HG02588 (cell line): ENCODE measurements at regions not wholly inside any gene's neighbourhood (a gene's known extent, or its start where the extent isn't known, plus 50 kb on each side); places are given as distances from the start of the nearest gene placed in this dataset.

Experiments used
- ATAC-seq: cut with Tn5 transposase; IDR thresholded peaks from one replicate; pipeline ENCODE4 v1.9.1; 2021; ENCODE audit warnings: mild to moderate bottlenecking, moderate library complexity; ENCODE audit not compliant: unreplicated experiment

- ATAC-seq: no peak
Observed at GRCh38 chr19:27672309-27673047, 1540.5 kb downstream of the UQCRFS1 start.

DNA sequence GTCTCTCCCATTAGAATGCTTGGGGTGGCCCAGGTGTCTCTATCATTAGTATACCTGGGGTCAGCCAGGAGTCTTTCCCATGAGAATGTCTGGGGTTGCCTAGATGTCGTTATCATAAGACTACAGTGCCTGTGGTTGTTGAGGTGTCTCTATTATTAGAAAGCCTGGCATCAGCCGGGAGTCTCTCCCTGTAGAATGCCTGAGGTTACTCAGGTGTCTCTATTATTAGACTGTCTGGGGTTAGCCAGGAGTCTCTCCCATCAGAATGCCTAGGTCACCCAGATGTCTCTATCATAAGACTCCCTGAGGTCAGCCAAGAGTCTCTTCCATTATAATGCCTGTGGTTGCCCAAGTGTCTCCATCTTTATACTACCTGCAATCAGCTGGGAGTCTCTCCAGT, 1541.1 kb downstream of the UQCRFS1 start:
- ATAC-seq: no peak

DNA sequence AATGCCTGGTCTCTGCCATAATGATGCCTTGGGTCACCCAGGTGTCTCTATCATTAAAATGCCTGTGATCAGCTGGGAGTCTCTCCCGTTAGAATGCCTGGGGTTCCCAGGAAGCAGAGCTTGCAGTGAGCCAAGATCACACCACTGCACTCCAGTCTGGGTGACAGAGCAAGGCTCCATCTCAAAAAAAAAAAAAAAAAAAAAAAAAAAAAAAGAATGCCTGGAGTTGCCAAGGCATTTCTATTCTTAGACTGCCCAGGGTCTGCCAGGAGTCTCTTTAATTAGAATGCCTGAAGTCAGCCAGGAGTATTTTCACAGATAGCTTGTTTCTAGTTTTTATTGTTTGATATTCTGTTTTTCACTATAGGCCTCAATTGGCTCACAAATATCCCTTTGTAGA, 1552.5 kb downstream of the UQCRFS1 start:
- ATAC-seq: no peak

DNA sequence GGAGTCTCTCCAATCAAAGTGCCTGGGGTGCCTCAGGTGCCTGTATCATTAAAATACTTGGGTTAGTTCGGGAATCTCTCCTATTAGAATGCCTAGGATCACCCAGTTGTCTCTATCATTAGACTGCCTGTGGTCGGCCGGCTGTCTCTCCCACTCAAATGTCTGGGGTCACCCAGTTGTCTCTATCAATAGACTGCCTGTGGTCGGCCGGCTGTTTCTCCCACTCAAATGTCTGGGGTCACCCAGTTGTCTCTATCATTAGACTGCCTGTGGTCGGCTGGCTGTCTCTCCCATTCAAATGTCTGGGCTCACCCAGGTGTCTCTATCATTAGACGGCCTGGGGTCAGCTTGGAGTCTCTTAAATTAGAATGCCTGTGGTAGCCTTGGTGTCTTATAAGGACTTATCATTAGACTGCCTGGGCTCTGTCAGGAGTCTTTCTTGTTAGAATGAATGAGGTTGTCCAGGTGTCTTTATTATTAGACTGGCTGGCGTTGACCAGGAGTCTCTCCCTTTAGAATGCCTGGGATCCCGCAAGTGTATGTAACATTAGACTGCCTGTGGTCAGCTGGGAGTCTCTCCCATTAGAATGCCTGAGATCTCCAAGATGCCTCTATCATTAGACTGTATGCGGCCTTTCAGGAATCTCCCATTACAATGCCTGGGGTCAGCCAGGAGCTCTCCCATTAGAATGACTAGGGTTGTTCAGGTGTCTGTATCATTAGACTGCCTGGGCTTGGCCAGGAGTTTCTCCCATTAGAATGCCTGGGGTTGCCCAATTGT, 1555.5 kb downstream of the UQCRFS1 start:
- no peak for ATAC-seq

GRCh38 chr19:27654266-27654990, 1558.5 kb downstream of the UQCRFS1 start:
- ATAC-seq: no peak

GRCh38 chr19:27652796-27653195, 1560.2 kb downstream of the UQCRFS1 start:
- ATAC-seq: no peak

DNA sequence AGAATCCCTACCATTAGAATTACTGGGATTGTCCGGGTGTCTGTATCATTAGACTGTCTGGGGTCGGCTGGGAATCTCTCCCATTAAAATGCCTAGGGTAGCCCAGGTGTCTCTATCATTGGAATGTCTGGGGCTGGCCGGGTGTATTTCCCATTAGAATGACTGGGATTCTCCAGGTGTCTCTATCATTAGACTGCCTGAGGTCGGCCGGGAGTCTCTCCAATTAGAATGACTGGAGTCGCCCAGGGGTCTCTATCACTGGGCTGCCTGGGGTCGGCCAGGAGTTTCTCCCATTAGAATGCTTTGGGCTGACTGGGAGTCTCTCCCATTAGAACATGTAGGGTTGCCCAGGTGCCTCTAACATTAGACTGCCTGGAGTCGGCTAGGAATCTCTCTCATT, 1560.7 kb downstream of the UQCRFS1 start:
- ATAC-seq: no peak

- ATAC-seq: no peak
Observed at GRCh38 chr19:27647423-27647822, 1565.5 kb downstream of the UQCRFS1 start.

GRCh38 chr19:27635401-27635800, 1577.5 kb downstream of the UQCRFS1 start:
- no peak for ATAC-seq

- no peak for ATAC-seq
Observed at GRCh38 chr19:27618006-27618405, 1594.9 kb downstream of the UQCRFS1 start.

- no peak for ATAC-seq
Observed at GRCh38 chr19:27580906-27581305, 1632.0 kb downstream of the UQCRFS1 start.
